Heart left ventricle (tissue), 16 donors: ENCODE measurements at regions not wholly inside any gene's neighbourhood (a gene's known extent, or its start where the extent isn't known, plus 50 kb on each side); places are given as distances from the start of the nearest gene placed in this dataset.

ENCODE experiments used
- ATAC-seq, 4 donors: fragments of 200-7000 bp; cut with Tn5 transposase; one replicate each; pipeline ENCODE4 v1.9.1; 2020 to 2022; ENCODE audit warnings: moderate library complexity in 4 of 4, mild to moderate bottlenecking in 3 of 4, moderate number of reproducible peaks in 1 of 4
- DNase-seq, 5 donors: peaks; one replicate each; pipeline ENCODE4 v3.0.0-alpha.2; 2020
- H3K27ac ChIP-seq, 12 donors: fragments of 200-600 bp; sonication (generic) in 4 of 12; one replicate each; pipeline versions ENCODE4 v1.5.0 to v1.8.0; 2016 to 2022; ENCODE audit warnings: mild to moderate bottlenecking in 2 of 12
- H3K27me3 ChIP-seq, 9 donors: fragments of 200-600 bp; sonication (generic) in 2 of 9; one replicate each; pipeline versions ENCODE4 v1.5.1 to v1.8.0; 2016 to 2022; ENCODE audit warnings: mild to moderate bottlenecking in 3 of 9
- H3K36me3 ChIP-seq, 9 donors: fragments of 200-600 bp; sonication (generic) in 2 of 9; one replicate each; pipeline versions ENCODE4 v1.5.0 to v1.8.0; 2018 to 2022; ENCODE audit warnings: mild to moderate bottlenecking in 2 of 9
- H3K4me1 ChIP-seq, 12 donors: fragments of 200-600 bp; sonication (generic) in 4 of 12; one replicate each; pipeline versions ENCODE4 v1.5.0 to v1.8.0; 2016 to 2022; ENCODE audit warnings: mild to moderate bottlenecking in 3 of 12
- H3K4me3 ChIP-seq, 12 donors: fragments of 200-600 bp; sonication (generic) in 4 of 12; one replicate each; pipeline versions ENCODE4 v1.5.0 to v1.8.0; 2017 to 2022; ENCODE audit warnings: mild to moderate bottlenecking in 9 of 12, moderate library complexity in 4 of 12
- H3K9me3 ChIP-seq, 12 donors: fragments of 200-600 bp; sonication (generic) in 4 of 12; one replicate each; pipeline versions ENCODE4 v1.5.0 to v1.8.0; 2016 to 2022; ENCODE audit warnings: mild to moderate bottlenecking in 1 of 12
- CTCF ChIP-seq, 12 donors: fragments of 200-600 bp; sonication (generic) in 4 of 12; IDR thresholded peaks; one replicate each; pipeline versions ENCODE4 v1.5.0 to v1.8.0; 2018 to 2022; ENCODE audit warnings: antibody characterized with exemption in 12 of 12, mild to moderate bottlenecking in 5 of 12
- POLR2A ChIP-seq, 2 donors: fragments of 450-650 bp; IDR thresholded peaks; one replicate each; pipeline ENCODE4 v1.6.1; 2017; ENCODE audit warnings: antibody characterized with exemption in 2 of 2, mild to moderate bottlenecking in 2 of 2, moderate library complexity in 2 of 2
- WGBS, 4 donors: extraction: QIAGEN DNeasy Blood & Tissue Kit in 2 of 4; methylation state at CpG; one replicate each; pipeline versions ENCODE4 v1.1.5 to v1.1.7; 2013 to 2018; 5-methylcytosine and 5-hydroxymethylcytosine counted together
- intact Hi-C, 10 donors: fragments of 100-400 bp; cut with DNase I; formaldehyde crosslinking; loops; one replicate each; pipeline versions ENCODE4 v1.11.1 to v1.14.2; 2022
- donor health status: ischemic (EF 13 %, LVEDD 7.1; RV severe dilation, severe dysfunction).
- donor health status: healthy with polysubstance abuse.
- donor health status: DM: no; HTN: yes; CAD: no.
- donor health status: DM: no; HTN: no; CAD: no.
- donor health status: ischemic (EF 25% LVEDD 6.9; RV normal size, moderate dysfunction).
- donor health status: ischemic (EF 25% LVEDD 5.7; RV mildly dilated, moderate dysfunction).
- donor health status: healthy.
- donor health status: DM: yes; HTN: yes; CAD: no.
- donor health status: ischemic (EF 35%, LVEDD 5.7; RV mildly dilated, moderate dysfunction).
- donor health status: nonischemic (EF 11% LVEDD 7.7; RV severe dilation, severe dysfunction).
- donor health status: DM: yes; HTN: yes; CAD: no.
- donor health status: PGD.
- donor health status: ischemic (EF 29% LVEDD 5.4; RV normal size, mild dysfunction).
- donor health status: nonischemic (EF 23%, LVEDD 6.1; RV moderate dilation, normal function).

- DNase-seq (no peak), ATAC-seq (no peak)
- Histone ChIP-seq H3K27me3 (no peaks in the 10 kb centered on the region), H3K9me3 (peaks cover 0 to 6% (median 0%) of the 10 kb centered on the region in 12 donors), H3K27ac (no peak overlapping the region), H3K36me3 (no peaks in the 10 kb centered on the region), H3K4me3 (no peak overlapping the region), H3K4me1 (peaks cover 0 to 2% (median 0%) of the 10 kb centered on the region in 12 donors)
- intact Hi-C loops = no loop called here
- WGBS, 4 donors = 76 to 84% (median 81%) methylated on average over 8 of the region's 8 CpGs
- TF ChIP-seq POLR2A (IDR thresholded peaks at IDR 0.05) = no peak
- no peak for TF ChIP-seq CTCF (IDR thresholded peaks at IDR 0.05)
Measured at GRCh38 chr2:220125551-220125950, 498.1 kb downstream of the SLC4A3 start.

- Histone ChIP-seq H3K4me3 (no peak overlapping the region), H3K4me1 (peaks cover 0 to 2% (median 0%) of the 10 kb centered on the region in 12 donors), H3K27me3 (no peaks in the 10 kb centered on the region), H3K9me3 (peaks cover 0 to 14% (median 0%) of the 10 kb centered on the region in 12 donors), H3K27ac (no peak overlapping the region), H3K36me3 (no peaks in the 10 kb centered on the region)
- ATAC-seq = no peak
- intact Hi-C loops = no loop called here
- no peak for TF ChIP-seq POLR2A (IDR thresholded peaks at IDR 0.05)
- TF ChIP-seq CTCF (IDR thresholded peaks at IDR 0.05) = no peak
- WGBS, 4 donors = 55 to 89% (median 68%) methylated on average over 3 of the region's 3 CpGs
- DNase-seq = no peak
Measured at GRCh38 chr2:220127311-220127710, 499.9 kb downstream of the SLC4A3 start.

- no peak for TF ChIP-seq POLR2A (IDR thresholded peaks at IDR 0.05)
- no peak for TF ChIP-seq CTCF (IDR thresholded peaks at IDR 0.05)
- Histone ChIP-seq H3K4me1 (peaks cover 0 to 2% (median 0%) of the 10 kb centered on the region in 12 donors), H3K4me3 (no peak overlapping the region), H3K9me3 (peaks cover 0 to 14% (median 0%) of the 10 kb centered on the region in 12 donors), H3K27me3 (no peaks in the 10 kb centered on the region), H3K27ac (no peak overlapping the region), H3K36me3 (no peaks in the 10 kb centered on the region)
- ATAC-seq (peak in 2 of 4 donors; percentile 11 to 59), DNase-seq (no peak)
- WGBS, 4 donors = 52 to 67% (median 56%) methylated on average over 5 of the region's 5 CpGs
- intact Hi-C loops = no loop called here
Measured at GRCh38 chr2:220127876-220128275, 500.4 kb downstream of the SLC4A3 start.

- Histone ChIP-seq H3K27ac (no peak overlapping the region), H3K27me3 (no peaks in the 10 kb centered on the region), H3K36me3 (no peaks in the 10 kb centered on the region), H3K4me3 (no peak overlapping the region), H3K4me1 (peaks cover 0 to 2% (median 0%) of the 10 kb centered on the region in 12 donors), H3K9me3 (peaks cover 0 to 14% (median 0%) of the 10 kb centered on the region in 12 donors)
- intact Hi-C loops = no loop called here
- ATAC-seq (peak in 2 of 4 donors; percentile 80 to 85), DNase-seq (no peak)
- no peak for TF ChIP-seq POLR2A (IDR thresholded peaks at IDR 0.05)
- no peak for TF ChIP-seq CTCF (IDR thresholded peaks at IDR 0.05)
- WGBS, 4 donors = 41 to 47% (median 45%) methylated on average over 7 of the region's 7 CpGs
Measured at GRCh38 chr2:220129391-220129790, 502.0 kb downstream of the SLC4A3 start.
